Panc1 (cell line): ENCODE measurements at regions not wholly inside any gene's neighbourhood (a gene's known extent, or its start where the extent isn't known, plus 50 kb on each side); places are given as distances from the start of the nearest gene placed in this dataset.

ENCODE experiments used
- POLR2AphosphoS5 ChIP-seq: IDR thresholded peaks from 2 replicates; pipeline ENCODE4 v1.6.1; 2012; ENCODE audit warnings: mild to moderate bottlenecking, low read depth, low read length, moderate library complexity
- TF ChIP-seq, protein P1 (sequence below): fragments of 450-650 bp; IDR thresholded peaks from 2 replicates; pipeline ENCODE4 v1.5.1; 2017; ENCODE audit warnings: mild to moderate bottlenecking
- TF ChIP-seq, protein P2 (sequence below), 2 experiments: IDR thresholded peaks; 2 replicates each; pipeline ENCODE4 v1.6.1; 2011 to 2012; ENCODE audit warnings: low read depth in 2 of 2, control low read depth in 1 of 2, low read length in 1 of 2, mild to moderate bottlenecking in 1 of 2, moderate library complexity in 1 of 2; ENCODE audit not compliant: insufficient read depth in 1 of 2

DNA sequence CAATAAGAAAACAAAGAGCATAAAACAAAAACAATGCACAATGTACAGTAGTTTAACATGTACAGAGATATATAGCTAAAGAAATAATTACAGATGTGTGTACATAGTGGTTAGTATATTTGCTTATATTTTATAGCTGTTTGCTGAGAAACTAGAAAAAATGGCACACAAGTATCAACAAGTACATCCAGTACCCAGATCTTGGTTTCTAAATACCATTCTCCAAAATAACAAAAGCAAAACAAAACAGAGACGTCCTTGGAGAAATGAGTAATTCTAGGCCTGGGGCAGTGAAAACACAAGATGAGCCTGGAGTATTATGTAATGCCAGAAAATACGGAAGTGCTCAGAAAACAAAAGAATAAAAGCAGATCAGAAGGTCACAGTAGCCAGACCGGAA, 189.6 kb downstream of the TMEM47 start:
- TF ChIP-seq, protein P1, sequence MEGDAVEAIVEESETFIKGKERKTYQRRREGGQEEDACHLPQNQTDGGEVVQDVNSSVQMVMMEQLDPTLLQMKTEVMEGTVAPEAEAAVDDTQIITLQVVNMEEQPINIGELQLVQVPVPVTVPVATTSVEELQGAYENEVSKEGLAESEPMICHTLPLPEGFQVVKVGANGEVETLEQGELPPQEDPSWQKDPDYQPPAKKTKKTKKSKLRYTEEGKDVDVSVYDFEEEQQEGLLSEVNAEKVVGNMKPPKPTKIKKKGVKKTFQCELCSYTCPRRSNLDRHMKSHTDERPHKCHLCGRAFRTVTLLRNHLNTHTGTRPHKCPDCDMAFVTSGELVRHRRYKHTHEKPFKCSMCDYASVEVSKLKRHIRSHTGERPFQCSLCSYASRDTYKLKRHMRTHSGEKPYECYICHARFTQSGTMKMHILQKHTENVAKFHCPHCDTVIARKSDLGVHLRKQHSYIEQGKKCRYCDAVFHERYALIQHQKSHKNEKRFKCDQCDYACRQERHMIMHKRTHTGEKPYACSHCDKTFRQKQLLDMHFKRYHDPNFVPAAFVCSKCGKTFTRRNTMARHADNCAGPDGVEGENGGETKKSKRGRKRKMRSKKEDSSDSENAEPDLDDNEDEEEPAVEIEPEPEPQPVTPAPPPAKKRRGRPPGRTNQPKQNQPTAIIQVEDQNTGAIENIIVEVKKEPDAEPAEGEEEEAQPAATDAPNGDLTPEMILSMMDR = no peak
- no peak for TF ChIP-seq POLR2AphosphoS5
- TF ChIP-seq, protein P2, sequence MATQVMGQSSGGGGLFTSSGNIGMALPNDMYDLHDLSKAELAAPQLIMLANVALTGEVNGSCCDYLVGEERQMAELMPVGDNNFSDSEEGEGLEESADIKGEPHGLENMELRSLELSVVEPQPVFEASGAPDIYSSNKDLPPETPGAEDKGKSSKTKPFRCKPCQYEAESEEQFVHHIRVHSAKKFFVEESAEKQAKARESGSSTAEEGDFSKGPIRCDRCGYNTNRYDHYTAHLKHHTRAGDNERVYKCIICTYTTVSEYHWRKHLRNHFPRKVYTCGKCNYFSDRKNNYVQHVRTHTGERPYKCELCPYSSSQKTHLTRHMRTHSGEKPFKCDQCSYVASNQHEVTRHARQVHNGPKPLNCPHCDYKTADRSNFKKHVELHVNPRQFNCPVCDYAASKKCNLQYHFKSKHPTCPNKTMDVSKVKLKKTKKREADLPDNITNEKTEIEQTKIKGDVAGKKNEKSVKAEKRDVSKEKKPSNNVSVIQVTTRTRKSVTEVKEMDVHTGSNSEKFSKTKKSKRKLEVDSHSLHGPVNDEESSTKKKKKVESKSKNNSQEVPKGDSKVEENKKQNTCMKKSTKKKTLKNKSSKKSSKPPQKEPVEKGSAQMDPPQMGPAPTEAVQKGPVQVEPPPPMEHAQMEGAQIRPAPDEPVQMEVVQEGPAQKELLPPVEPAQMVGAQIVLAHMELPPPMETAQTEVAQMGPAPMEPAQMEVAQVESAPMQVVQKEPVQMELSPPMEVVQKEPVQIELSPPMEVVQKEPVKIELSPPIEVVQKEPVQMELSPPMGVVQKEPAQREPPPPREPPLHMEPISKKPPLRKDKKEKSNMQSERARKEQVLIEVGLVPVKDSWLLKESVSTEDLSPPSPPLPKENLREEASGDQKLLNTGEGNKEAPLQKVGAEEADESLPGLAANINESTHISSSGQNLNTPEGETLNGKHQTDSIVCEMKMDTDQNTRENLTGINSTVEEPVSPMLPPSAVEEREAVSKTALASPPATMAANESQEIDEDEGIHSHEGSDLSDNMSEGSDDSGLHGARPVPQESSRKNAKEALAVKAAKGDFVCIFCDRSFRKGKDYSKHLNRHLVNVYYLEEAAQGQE (IDR thresholded peaks at IDR 0.05; ENCODE audit: insufficient read depth in 1 of 2, low read depth in 2 of 2, low read length in 1 of 2) = no peak
